ENCODE measurements at regions not wholly inside any gene's neighbourhood (a gene's known extent, or its start where the extent isn't known, plus 50 kb on each side); places are given as distances from the start of the nearest gene placed in this dataset.

GRCh38 chr5:167850911-167851310, 440.5 kb upstream of the WWC1 start:
- TF ChIP-seq POLR2A (IDR thresholded peaks at IDR 0.05), result no peak
- TF ChIP-seq, protein P1, sequence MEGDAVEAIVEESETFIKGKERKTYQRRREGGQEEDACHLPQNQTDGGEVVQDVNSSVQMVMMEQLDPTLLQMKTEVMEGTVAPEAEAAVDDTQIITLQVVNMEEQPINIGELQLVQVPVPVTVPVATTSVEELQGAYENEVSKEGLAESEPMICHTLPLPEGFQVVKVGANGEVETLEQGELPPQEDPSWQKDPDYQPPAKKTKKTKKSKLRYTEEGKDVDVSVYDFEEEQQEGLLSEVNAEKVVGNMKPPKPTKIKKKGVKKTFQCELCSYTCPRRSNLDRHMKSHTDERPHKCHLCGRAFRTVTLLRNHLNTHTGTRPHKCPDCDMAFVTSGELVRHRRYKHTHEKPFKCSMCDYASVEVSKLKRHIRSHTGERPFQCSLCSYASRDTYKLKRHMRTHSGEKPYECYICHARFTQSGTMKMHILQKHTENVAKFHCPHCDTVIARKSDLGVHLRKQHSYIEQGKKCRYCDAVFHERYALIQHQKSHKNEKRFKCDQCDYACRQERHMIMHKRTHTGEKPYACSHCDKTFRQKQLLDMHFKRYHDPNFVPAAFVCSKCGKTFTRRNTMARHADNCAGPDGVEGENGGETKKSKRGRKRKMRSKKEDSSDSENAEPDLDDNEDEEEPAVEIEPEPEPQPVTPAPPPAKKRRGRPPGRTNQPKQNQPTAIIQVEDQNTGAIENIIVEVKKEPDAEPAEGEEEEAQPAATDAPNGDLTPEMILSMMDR (IDR thresholded peaks at IDR 0.05), result no peak
